ENCODE measurements at regions not wholly inside any gene's neighbourhood (a gene's known extent, or its start where the extent isn't known, plus 50 kb on each side); places are given as distances from the start of the nearest gene placed in this dataset.
"Not testable (repeated sequence)": the region's sequence is repeated elsewhere in the genome, so short reads cannot be mapped to it uniquely, and the experiment has no call there.

GRCh38 chr9:82424599-82425120 is 436.1 kb downstream of the SPATA31D1 start:
- H3K4me3 ChIP-seq (ENCODE audit: low read depth, low read length): no peak overlapping the region

GRCh38 chr9:82431121-82431520 is 442.5 kb downstream of the SPATA31D1 start:
- H3K4me3 ChIP-seq (ENCODE audit: low read depth, low read length): no peak overlapping the region
- no peak for TF ChIP-seq CTCF (IDR thresholded peaks at IDR 0.05; ENCODE audit: insufficient read depth, low read depth, low read length)
- no peak for DNase-seq (ENCODE audit: low read depth)

More at GRCh38 chr9:82424599-82425120, 436.1 kb downstream of the SPATA31D1 start:
- no peak for DNase-seq (ENCODE audit: low read depth)
- TF ChIP-seq CTCF (IDR thresholded peaks at IDR 0.05; ENCODE audit: insufficient read depth, low read depth, low read length): no peak

GRCh38 chr9:82433290-82433931 is 444.8 kb downstream of the SPATA31D1 start:
- not testable (repeated sequence) for DNase-seq (ENCODE audit: low read depth); H3K4me3 ChIP-seq (ENCODE audit: low read depth, low read length)

GRCh38 chr9:82436475-82436874 is 447.9 kb downstream of the SPATA31D1 start:
- TF ChIP-seq CTCF (IDR thresholded peaks at IDR 0.05; ENCODE audit: insufficient read depth, low read depth, low read length): no peak
- no peak overlapping the region for H3K4me3 ChIP-seq (ENCODE audit: low read depth, low read length)
- DNase-seq (ENCODE audit: low read depth): no peak

GRCh38 chr9:82437183-82437582 is 448.6 kb downstream of the SPATA31D1 start:
- not testable (repeated sequence) for H3K4me3 ChIP-seq (ENCODE audit: low read depth, low read length); DNase-seq (ENCODE audit: low read depth)

GRCh38 chr9:82438581-82438980 is 450.0 kb downstream of the SPATA31D1 start:
- TF ChIP-seq CTCF (IDR thresholded peaks at IDR 0.05; ENCODE audit: insufficient read depth, low read depth, low read length): no peak
- DNase-seq (ENCODE audit: low read depth): no peak

GRCh38 chr9:82443312-82443711 is 454.7 kb downstream of the SPATA31D1 start:
- H3K4me3 ChIP-seq (ENCODE audit: low read depth, low read length): no peak overlapping the region
- no peak for TF ChIP-seq CTCF (IDR thresholded peaks at IDR 0.05; ENCODE audit: insufficient read depth, low read depth, low read length)
- DNase-seq (ENCODE audit: low read depth): no peak

More at GRCh38 chr9:82438581-82438980, 450.0 kb downstream of the SPATA31D1 start:
- no peak overlapping the region for H3K4me3 ChIP-seq (ENCODE audit: low read depth, low read length)

GRCh38 chr9:82445556-82445955 is 457.0 kb downstream of the SPATA31D1 start:
- no peak overlapping the region for H3K4me3 ChIP-seq (ENCODE audit: low read depth, low read length)
- DNase-seq (ENCODE audit: low read depth): no peak
- TF ChIP-seq CTCF (IDR thresholded peaks at IDR 0.05; ENCODE audit: insufficient read depth, low read depth, low read length): no peak

Data from fibroblast of villous mesenchyme (primary cell).